Tibial nerve (tissue), 4 donors: ENCODE measurements at regions not wholly inside any gene's neighbourhood (a gene's known extent, or its start where the extent isn't known, plus 50 kb on each side); places are given as distances from the start of the nearest gene placed in this dataset.
A peak's percentile ranks its signal among the peaks of the same experiment; 100 is the strongest.

Source experiments
- DNase-seq, 2 donors: peaks; one replicate each; pipeline ENCODE4 v3.0.0-alpha.2; 2019; ENCODE audit warnings: low spot score in 2 of 2
- H3K27ac ChIP-seq, 4 donors: fragments of 200-600 bp; sonication (generic) in 3 of 4; one replicate each; pipeline ENCODE4 v1.5.1; 2017 to 2019; ENCODE audit warnings: mild to moderate bottlenecking in 1 of 4
- H3K27me3 ChIP-seq, 2 donors: fragments of 200-600 bp; sonication (generic) in 1 of 2; one replicate each; pipeline versions ENCODE4 v1.5.1 to v1.6.0; 2017 to 2019
- H3K36me3 ChIP-seq, 3 donors: fragments of 200-600 bp; sonication (generic); one replicate each; pipeline ENCODE4 v1.5.1; 2018 to 2019
- H3K4me1 ChIP-seq, 4 donors: fragments of 200-600 bp; sonication (generic) in 3 of 4; one replicate each; pipeline ENCODE4 v1.5.1; 2017 to 2019
- H3K4me3 ChIP-seq, 4 donors: fragments of 200-600 bp; sonication (generic) in 3 of 4; one replicate each; pipeline ENCODE4 v1.5.1; 2017 to 2019; ENCODE audit warnings: mild to moderate bottlenecking in 1 of 4, moderate library complexity in 1 of 4
- H3K9me3 ChIP-seq, 4 donors: fragments of 200-600 bp; sonication (generic) in 3 of 4; one replicate each; pipeline ENCODE4 v1.5.1; 2017 to 2019
- EP300 ChIP-seq, 2 donors: sonication (generic); formaldehyde crosslinking; IDR thresholded peaks; one replicate each; pipeline ENCODE4 v1.6.1; 2017; ENCODE audit warnings: antibody characterized with exemption in 2 of 2, mild to moderate bottlenecking in 1 of 2
- POLR2A ChIP-seq, 2 donors: fragments of 450-650 bp; IDR thresholded peaks; one replicate each; pipeline ENCODE4 v1.6.1; 2017; ENCODE audit warnings: antibody characterized with exemption in 2 of 2, mild to moderate bottlenecking in 2 of 2, moderate library complexity in 2 of 2
- WGBS, 2 donors: methylation state at CpG; one replicate each; pipeline ENCODE4 v1.1.5; 2018; 5-methylcytosine and 5-hydroxymethylcytosine counted together
- TF ChIP-seq, protein P1 (sequence below), 5 experiments: fragments of 200-600 bp in 3 of 5; fragments of 450-650 bp in 2 of 5; sonication (generic) in 3 of 5; IDR thresholded peaks; one replicate each; pipeline ENCODE4 v1.5.1; 2016 to 2019; ENCODE audit warnings: antibody characterized with exemption in 5 of 5, mild to moderate bottlenecking in 3 of 5, moderate library complexity in 2 of 5

DNA sequence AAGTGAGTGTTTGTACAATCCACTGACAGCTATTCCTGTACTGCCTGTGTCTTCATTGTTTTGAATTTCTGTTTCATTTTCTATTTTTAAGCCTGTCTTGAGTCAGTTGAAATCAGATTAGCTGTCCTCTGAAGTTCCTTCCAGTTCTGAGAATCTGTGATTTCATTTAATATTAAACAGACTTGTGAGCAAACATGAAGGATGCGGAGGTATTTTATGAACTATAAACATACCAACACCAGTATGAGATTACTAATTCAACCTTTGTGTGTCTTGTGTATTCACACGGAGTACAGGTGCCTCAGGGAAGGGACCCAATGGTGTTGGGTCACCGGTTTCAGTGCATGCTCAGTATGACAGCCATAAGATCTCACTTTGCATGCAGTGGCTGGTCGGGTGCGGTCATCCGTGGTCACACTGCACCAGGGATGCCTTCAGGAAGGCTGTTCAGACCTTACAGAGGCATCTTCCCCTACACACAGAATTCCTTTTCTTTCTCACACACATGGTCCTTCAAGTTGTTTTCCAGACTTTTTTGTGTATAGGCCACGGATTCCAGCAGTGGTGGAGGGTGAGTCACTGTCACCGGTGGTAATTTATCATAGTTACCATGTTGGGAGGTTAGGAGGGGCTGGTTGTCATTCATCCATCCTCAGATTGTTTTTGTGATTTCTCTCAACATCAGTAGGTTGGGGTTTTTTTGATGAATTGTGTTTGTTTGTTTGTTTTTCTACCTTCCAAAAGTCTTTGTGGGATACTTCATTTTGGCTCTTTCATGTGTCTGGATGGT, 103.0 kb upstream of the SFSWAP start:
- no peak for DNase-seq
- Histone ChIP-seq H3K36me3 (no peaks in the 10 kb centered on the region), H3K27me3 (no peaks in the 10 kb centered on the region), H3K4me1 (peaks cover 0 to 16% (median 3%) of the 10 kb centered on the region in 4 donors), H3K9me3 (no peaks in the 10 kb centered on the region), H3K27ac (no peak overlapping the region), H3K4me3 (no peak overlapping the region)
- TF ChIP-seq EP300 (IDR thresholded peaks at IDR 0.05), result no peak
- TF ChIP-seq, protein P1, sequence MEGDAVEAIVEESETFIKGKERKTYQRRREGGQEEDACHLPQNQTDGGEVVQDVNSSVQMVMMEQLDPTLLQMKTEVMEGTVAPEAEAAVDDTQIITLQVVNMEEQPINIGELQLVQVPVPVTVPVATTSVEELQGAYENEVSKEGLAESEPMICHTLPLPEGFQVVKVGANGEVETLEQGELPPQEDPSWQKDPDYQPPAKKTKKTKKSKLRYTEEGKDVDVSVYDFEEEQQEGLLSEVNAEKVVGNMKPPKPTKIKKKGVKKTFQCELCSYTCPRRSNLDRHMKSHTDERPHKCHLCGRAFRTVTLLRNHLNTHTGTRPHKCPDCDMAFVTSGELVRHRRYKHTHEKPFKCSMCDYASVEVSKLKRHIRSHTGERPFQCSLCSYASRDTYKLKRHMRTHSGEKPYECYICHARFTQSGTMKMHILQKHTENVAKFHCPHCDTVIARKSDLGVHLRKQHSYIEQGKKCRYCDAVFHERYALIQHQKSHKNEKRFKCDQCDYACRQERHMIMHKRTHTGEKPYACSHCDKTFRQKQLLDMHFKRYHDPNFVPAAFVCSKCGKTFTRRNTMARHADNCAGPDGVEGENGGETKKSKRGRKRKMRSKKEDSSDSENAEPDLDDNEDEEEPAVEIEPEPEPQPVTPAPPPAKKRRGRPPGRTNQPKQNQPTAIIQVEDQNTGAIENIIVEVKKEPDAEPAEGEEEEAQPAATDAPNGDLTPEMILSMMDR (IDR thresholded peaks at IDR 0.05), result no peak
- TF ChIP-seq POLR2A (IDR thresholded peaks at IDR 0.05), result no peak
- 77 to 85% methylated on average over 8 of the region's 8 CpGs for WGBS, 2 donors

DNA sequence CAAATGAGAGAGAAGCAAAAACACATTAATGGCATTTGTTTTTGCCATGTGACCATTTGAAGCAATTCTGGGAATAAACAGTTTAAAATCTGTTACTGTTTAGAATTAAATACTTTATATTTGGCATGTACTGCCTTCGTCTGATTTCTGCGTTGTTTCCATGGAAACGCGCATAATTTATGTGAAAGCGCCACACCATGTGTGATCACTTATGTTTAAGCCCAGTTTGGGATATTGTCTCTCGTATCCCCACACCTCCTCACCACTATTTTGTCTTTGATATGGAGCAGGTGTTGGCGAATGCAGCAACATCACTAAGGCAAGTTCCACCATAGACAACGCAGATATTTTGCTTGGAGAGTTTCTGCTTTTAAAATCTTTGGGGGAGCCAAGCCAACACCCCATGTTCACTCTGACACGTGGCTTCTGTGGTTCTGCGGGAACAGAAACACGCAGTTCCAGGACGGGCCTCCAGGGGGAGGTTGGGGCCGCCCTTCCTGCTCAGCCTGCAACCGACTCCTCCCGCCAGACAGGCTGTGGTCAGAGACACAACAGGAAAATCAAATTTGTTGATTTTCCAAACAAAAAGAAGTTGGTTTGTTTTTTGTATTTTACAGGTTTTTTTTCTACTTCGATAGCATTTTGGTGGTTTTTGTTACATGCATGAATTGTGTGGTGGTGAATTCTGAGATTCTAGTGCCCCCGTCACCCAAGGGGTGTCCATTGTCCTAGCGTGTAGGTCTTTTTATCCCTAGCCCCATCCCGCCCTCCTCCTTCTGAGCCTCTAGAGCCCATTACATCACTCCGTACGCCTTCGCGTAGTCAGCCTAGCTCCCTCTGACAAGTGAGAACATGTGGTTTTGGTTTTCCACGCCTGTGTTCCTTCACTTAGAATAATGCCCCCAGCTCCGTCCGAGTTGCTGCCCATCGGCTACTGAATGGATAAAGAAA, 101.9 kb upstream of the SFSWAP start:
- Histone ChIP-seq H3K36me3 (no peaks in the 10 kb centered on the region), H3K27ac (peak overlapping the region in 3 of 4 donors; percentile 25 to 56 (median 39)), H3K9me3 (no peaks in the 10 kb centered on the region), H3K4me1 (peaks cover 0 to 16% (median 3%) of the 10 kb centered on the region in 4 donors), H3K27me3 (no peaks in the 10 kb centered on the region), H3K4me3 (peak overlapping the region in 1 of 4 donors; percentile 25)
- DNase-seq, result peak; percentile 69 to 79
- WGBS, 2 donors, result 19 to 22% methylated on average over 27 of the region's 27 CpGs
- TF ChIP-seq, protein P1 (IDR thresholded peaks at IDR 0.05), result peak; percentile 73 to 96 (median 92)
- TF ChIP-seq POLR2A (IDR thresholded peaks at IDR 0.05) (no peak), EP300 (IDR thresholded peaks at IDR 0.05) (peak in 1 of 2 donors; percentile 41)

DNA sequence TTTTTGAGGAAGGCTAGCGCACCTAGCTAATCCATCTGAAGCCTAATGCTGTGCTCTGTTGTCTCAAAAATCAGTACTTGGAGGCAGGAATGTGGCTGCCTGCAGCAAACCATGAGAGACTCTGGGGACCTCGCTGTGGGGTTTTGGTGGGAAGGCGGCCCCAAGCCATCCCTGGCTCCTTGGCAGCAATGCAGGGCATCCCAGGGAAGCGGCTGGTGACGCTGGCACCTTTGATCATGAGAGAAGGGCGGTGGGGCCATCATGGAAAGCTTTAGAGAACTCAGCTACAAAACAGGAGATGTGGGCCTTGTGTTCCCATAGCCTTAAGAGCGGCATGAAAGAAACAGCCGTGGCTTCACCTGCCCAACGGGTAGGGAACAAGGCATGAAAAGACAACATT, 101.1 kb upstream of the SFSWAP start:
- Histone ChIP-seq H3K36me3 (no peaks in the 10 kb centered on the region), H3K4me3 (no peak overlapping the region), H3K27ac (peak overlapping the region in 2 of 4 donors; percentile 39 to 56), H3K9me3 (no peaks in the 10 kb centered on the region), H3K27me3 (no peaks in the 10 kb centered on the region), H3K4me1 (peaks cover 0 to 16% (median 3%) of the 10 kb centered on the region in 4 donors)
- 91 to 93% methylated on average over 9 of the region's 9 CpGs for WGBS, 2 donors
- TF ChIP-seq POLR2A (IDR thresholded peaks at IDR 0.05) (no peak), EP300 (IDR thresholded peaks at IDR 0.05) (no peak)
- TF ChIP-seq, protein P1 (IDR thresholded peaks at IDR 0.05), result no peak
- DNase-seq, result no peak

DNA sequence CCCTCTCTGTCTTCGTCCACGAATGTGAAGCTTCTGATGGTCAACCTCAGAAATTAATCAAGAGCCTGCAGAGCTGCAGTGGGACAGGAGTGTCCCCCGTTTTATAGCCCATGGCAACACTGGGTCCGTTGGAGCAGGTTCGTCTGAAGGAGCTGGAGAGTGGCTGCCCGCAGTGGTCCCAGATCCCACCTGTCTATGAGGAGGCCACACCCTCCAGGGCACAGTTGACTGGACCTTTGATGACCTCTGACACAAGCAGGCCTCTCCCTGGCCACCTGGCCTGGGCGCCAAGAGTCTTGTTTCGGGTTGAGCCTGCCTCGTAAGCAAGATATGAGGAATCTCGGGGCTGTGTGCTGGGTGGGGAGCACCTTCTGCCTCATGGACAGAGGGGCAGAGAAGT, 100.7 kb upstream of the SFSWAP start:
- Histone ChIP-seq H3K27ac (peak overlapping the region in 1 of 4 donors; percentile 56), H3K4me1 (peaks cover 0 to 18% (median 3%) of the 10 kb centered on the region in 4 donors), H3K4me3 (no peak overlapping the region), H3K27me3 (no peaks in the 10 kb centered on the region), H3K9me3 (no peaks in the 10 kb centered on the region), H3K36me3 (no peaks in the 10 kb centered on the region)
- WGBS, 2 donors, result 92 to 94% methylated on average over 6 to 10 of the region's 10 CpGs
- TF ChIP-seq, protein P1 (IDR thresholded peaks at IDR 0.05), result no peak
- TF ChIP-seq EP300 (IDR thresholded peaks at IDR 0.05), result no peak
- TF ChIP-seq POLR2A (IDR thresholded peaks at IDR 0.05), result no peak
- no peak for DNase-seq
